Activated B cell treated with CpG ODN at 0.5 μM for 24 hours (primary cell): ENCODE measurements at regions not wholly inside any gene's neighbourhood (a gene's known extent, or its start where the extent isn't known, plus 50 kb on each side); places are given as distances from the start of the nearest gene placed in this dataset.

Source experiments
- ATAC-seq: fragments of 200-7000 bp; cut with Tn5 transposase; one replicate; pipeline ENCODE4 v1.10.0; 2021; ENCODE audit warnings: low read depth, mild to moderate bottlenecking, moderate library complexity
- CTCF ChIA-PET: fragments of 350-600 bp; sonication (Branson Sonifier 250); formaldehyde crosslinking; loops from one replicate; lab custom pipeline; 2021; ENCODE audit warnings: antibody characterized with exemption; lab: Charles Lee
- POLR2A ChIA-PET: fragments of 350-600 bp; sonication (Branson Sonifier 250); formaldehyde crosslinking; loops from one replicate; lab custom pipeline; 2021; ENCODE audit warnings: antibody characterized with exemption; lab: Charles Lee
- DNase-seq: peaks from one replicate; pipeline ENCODE4 v3.0.0; 2022
- H3K27ac Mint-ChIP-seq: one replicate; pipeline ENCODE4 v1.8.0; 2020; ENCODE audit warnings: mixed read lengths
- H3K27me3 Mint-ChIP-seq: one replicate; pipeline ENCODE4 v1.8.0; 2021; ENCODE audit warnings: mixed read lengths
- H3K36me3 Mint-ChIP-seq: one replicate; pipeline ENCODE4 v1.8.0; 2021; ENCODE audit warnings: low read depth, mixed read lengths
- H3K4me1 Mint-ChIP-seq: one replicate; pipeline ENCODE4 v1.8.0; 2021; ENCODE audit warnings: mixed read lengths
- H3K4me3 Mint-ChIP-seq: one replicate; pipeline ENCODE4 v1.8.0; 2020; ENCODE audit warnings: mild to moderate bottlenecking, mixed read lengths
- H3K9me3 Mint-ChIP-seq: one replicate; pipeline ENCODE4 v1.8.0; 2020; ENCODE audit warnings: mixed read lengths
- CTCF ChIP-seq: fragments of 200-600 bp; IDR thresholded peaks from one replicate; pipeline ENCODE4 v1.8.0; 2022; ENCODE audit warnings: antibody characterized with exemption, mild to moderate bottlenecking
- intact Hi-C: fragments of 100-400 bp; cut with micrococcal nuclease; formaldehyde crosslinking; loops from one replicate; pipeline ENCODE4 v1.15.1; 2024

GRCh38 chr3:157837336-157837735 lies 268.9 kb downstream of the SHOX2 start:
- ChIA-PET POLR2A (no interaction called here), CTCF (interaction anchor here (1.2 kb wide), 1 partner anchor 28 kb away, joined by 3 read pairs; no protein-coding TSS in a partner anchor)
- no peaks in the 10 kb centered on the region for H3K9me3 Mint-ChIP-seq
- H3K36me3 Mint-ChIP-seq, result no peaks in the 10 kb centered on the region
- no peak for DNase-seq
- H3K27ac Mint-ChIP-seq, result no peak overlapping the region
- intact Hi-C loops, result no loop called here
- no peaks in the 10 kb centered on the region for H3K4me1 Mint-ChIP-seq
- TF ChIP-seq CTCF, result no peak
- H3K27me3 Mint-ChIP-seq, result peaks cover 3% of the 10 kb centered on the region
- H3K4me3 Mint-ChIP-seq, result no peak overlapping the region
- no peak for ATAC-seq

- Mint-ChIP-seq H3K27me3 (peaks cover 3% of the 10 kb centered on the region), H3K9me3 (no peaks in the 10 kb centered on the region), H3K27ac (no peak overlapping the region), H3K4me3 (no peak overlapping the region), H3K36me3 (no peaks in the 10 kb centered on the region), H3K4me1 (no peaks in the 10 kb centered on the region)
- ATAC-seq (no peak), DNase-seq (no peak)
- TF ChIP-seq CTCF, result no peak
- ChIA-PET POLR2A (no interaction called here), CTCF (interaction anchor here (1.2 kb wide), 1 partner anchor 29 kb away, joined by 3 read pairs; no protein-coding TSS in a partner anchor)
- intact Hi-C loops, result no loop called here
Measured at GRCh38 chr3:157836022-157836421, 270.2 kb downstream of the SHOX2 start.

GRCh38 chr3:157832588-157832987 lies 273.6 kb downstream of the SHOX2 start:
- CTCF ChIA-PET, result no interaction called here
- Mint-ChIP-seq H3K27me3 (peaks cover 3% of the 10 kb centered on the region), H3K4me3 (no peak overlapping the region), H3K9me3 (peaks cover 8% of the 10 kb centered on the region), H3K36me3 (no peaks in the 10 kb centered on the region), H3K27ac (no peak overlapping the region), H3K4me1 (no peaks in the 10 kb centered on the region)
- ATAC-seq (no peak), DNase-seq (no peak)
- POLR2A ChIA-PET, result no interaction called here
- intact Hi-C loops, result no loop called here
- no peak for TF ChIP-seq CTCF

GRCh38 chr3:157830556-157831236 lies 275.5 kb downstream of the SHOX2 start:
- Mint-ChIP-seq H3K4me1 (no peaks in the 10 kb centered on the region), H3K27ac (no peak overlapping the region), H3K27me3 (peaks cover 3% of the 10 kb centered on the region), H3K9me3 (peaks cover 12% of the 10 kb centered on the region), H3K36me3 (no peaks in the 10 kb centered on the region), H3K4me3 (no peak overlapping the region)
- no peak for ATAC-seq
- no peak for TF ChIP-seq CTCF
- intact Hi-C loops, result no loop called here
- DNase-seq, result no peak
- POLR2A ChIA-PET, result no interaction called here
- CTCF ChIA-PET, result no interaction called here

- DNase-seq, result no peak
- TF ChIP-seq CTCF, result no peak
- Mint-ChIP-seq H3K4me3 (no peak overlapping the region), H3K27ac (no peak overlapping the region), H3K9me3 (peaks cover 12% of the 10 kb centered on the region), H3K36me3 (no peaks in the 10 kb centered on the region), H3K4me1 (no peaks in the 10 kb centered on the region), H3K27me3 (peaks cover 3% of the 10 kb centered on the region)
- CTCF ChIA-PET, result no interaction called here
- POLR2A ChIA-PET, result no interaction called here
- ATAC-seq, result no peak
- intact Hi-C loops, result no loop called here
Measured at GRCh38 chr3:157829786-157830185, 276.4 kb downstream of the SHOX2 start.
